Iris pigment epithelial cell (primary cell): ENCODE measurements at regions not wholly inside any gene's neighbourhood (a gene's known extent, or its start where the extent isn't known, plus 50 kb on each side); places are given as distances from the start of the nearest gene placed in this dataset.
"Not testable (repeated sequence)": the region's sequence is repeated elsewhere in the genome, so short reads cannot be mapped to it uniquely, and the experiment has no call there.

Experiments
- DNase-seq: peaks from one replicate; pipeline ENCODE4 v3.0.0-alpha.2; 2011; ENCODE audit warnings: low read depth

DNA sequence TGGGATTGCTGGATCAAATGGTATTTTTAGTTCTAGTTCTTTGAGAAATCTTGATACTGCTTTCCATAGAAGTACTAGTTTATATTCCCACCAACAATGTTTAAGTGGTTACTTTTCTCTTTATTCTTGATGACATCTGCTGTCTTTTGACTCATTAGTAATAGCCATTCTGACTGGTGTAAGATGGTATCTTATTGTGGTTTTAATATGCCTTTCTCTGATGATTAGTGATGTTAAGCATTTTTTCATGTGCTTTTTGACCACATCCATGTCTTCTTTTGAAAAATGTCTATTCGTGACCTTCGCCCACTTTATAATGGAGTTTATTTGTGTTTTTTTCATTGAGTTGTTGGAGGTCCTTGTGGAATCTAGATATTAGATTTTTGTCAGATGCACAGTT, 865.7 kb downstream of the SLC6A15 start:
- peak; percentile 29 for DNase-seq

GRCh38 chr12:84043355-84043754, 869.2 kb downstream of the SLC6A15 start:
- no peak for DNase-seq

DNA sequence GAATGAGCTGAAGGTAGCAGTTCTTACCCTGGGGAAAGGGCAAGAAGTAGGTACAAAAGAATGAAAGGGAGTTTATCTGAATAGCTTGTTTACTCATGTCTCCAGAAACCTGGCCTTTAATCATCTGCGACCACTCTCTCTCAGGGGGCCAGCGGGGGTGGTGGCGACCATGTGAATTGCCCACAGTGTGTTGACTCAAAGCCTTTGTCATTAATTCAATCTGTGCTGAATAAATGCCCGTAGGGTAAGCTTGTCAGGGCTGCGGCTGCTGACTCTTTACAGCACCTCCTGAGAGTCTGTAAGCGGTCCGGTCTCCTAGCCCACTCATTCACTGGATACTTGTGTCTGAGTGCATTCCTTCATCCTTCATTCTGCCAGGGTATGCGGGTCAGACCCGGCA, 874.4 kb downstream of the SLC6A15 start:
- DNase-seq, result no peak

DNA sequence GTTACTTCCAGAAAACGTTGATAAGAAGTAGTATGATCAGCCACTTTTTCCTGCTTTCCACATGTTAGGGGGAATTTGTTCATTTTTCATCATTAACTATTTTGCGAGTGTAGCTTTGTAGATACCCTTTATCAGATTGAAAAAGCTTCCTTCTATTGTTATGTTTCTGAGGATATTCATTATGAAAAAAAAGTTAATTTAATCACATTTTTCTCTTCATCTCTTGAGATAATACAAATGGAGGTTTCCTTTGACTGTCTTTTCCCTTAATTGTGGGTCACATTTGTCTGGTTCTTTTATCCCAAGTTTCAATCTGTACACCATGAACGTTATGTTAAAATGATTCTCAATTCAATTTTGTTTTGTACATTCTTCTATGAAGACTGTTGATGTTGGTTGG, 875.7 kb downstream of the SLC6A15 start:
- no peak for DNase-seq

GRCh38 chr12:84035766-84036165, 876.8 kb downstream of the SLC6A15 start:
- no peak for DNase-seq

DNA sequence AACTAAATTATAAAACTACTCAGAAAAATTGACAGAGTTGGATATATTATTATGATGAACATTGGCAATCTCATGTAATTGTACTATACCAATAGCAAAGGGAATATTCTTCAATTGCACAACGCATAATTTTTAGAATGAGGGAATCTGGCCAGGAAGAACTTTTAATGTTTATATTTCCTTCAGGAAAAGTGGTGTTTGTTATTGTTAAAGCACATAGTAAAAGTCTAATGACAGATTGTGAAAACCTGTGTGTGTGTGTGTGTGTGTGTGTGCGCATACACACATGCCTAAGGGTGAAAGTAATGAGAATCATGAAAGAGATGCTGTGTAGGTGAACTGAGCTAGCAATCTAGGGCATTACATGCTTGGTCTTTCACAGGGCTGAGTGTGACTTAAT, 877.7 kb downstream of the SLC6A15 start:
- DNase-seq, result no peak

GRCh38 chr12:84033162-84033561, 879.4 kb downstream of the SLC6A15 start:
- no peak for DNase-seq

DNA sequence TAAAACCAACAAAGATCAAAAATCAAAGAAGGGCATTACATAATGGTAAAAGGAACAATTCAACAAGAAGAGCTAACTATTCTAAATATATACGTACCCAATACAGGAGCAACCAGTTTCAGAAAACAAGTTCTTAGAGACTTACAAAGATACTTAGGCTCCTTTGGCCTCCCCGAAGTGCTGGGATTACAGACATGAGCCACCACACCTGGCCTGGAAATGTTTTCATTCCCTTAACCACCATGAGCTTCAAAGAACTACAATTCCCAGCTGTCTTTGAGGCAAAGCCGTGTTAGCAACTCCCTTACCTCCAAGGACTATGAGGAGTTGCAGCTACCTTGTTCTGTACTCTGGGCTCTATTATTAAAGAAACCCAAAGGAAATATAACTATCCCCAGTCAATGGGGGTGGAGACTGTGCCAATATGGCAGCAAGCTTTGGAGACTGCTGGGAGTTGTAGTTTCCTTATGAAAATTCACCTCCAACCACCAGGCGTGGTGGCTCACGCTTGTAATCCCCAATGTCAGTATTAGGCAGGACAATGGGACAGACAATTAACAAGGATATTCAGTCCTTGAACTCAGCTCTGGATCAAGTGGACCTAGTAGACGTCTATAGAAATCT, 893.9 kb downstream of the SLC6A15 start:
- not testable (repeated sequence) for DNase-seq

DNA sequence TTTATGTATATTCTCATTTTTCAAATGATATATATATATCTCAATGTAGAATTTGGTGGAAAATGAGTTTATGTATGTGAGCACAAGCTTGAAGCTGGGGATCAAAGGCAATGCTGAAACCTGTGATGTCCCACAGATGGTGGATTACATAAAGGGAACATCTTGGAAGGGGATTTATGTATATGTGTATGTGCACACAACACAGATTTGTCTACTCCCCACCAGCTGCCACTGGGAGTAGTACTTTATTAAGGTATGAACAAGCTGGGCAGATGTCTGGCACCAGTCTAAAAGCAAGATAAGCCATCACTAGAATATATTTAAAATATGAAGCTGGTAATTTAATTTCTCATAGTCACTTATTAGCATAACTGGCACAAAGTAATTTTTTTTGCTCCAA, 895.6 kb downstream of the SLC6A15 start:
- no peak for DNase-seq

GRCh38 chr12:83997423-83997822, 915.2 kb downstream of the SLC6A15 start:
- no peak for DNase-seq

- peak; percentile 7 for DNase-seq
Observed at GRCh38 chr12:83996671-83997070, 915.9 kb downstream of the SLC6A15 start.

- DNase-seq, result no peak
Observed at GRCh38 chr12:83985084-83985483, 927.5 kb downstream of the SLC6A15 start.

- DNase-seq, result no peak
Observed at GRCh38 chr12:83980398-83980797, 932.2 kb downstream of the SLC6A15 start.

- no peak for DNase-seq
Observed at GRCh38 chr12:83979785-83980184, 932.8 kb downstream of the SLC6A15 start.

- peak; percentile 16 for DNase-seq
Observed at GRCh38 chr12:83971781-83972180, 940.8 kb downstream of the SLC6A15 start.

DNA sequence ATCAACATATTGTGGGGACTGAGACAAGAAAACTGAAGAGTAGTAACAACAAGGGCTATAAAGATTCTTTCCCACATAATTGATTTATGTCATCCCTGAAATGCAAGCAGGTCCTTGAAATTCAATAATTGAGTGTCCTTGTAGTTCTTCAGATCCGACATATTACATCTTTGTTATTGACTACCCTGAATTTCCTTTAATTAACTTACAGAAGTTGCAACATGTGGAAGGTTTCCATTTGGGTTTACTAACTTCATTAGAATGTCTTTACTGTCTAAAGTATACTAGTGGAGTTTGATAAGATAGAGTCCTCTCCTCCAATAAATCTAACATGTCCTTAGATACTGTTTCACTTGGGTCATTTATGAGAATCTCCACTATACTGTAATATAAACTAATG, 951.8 kb downstream of the SLC6A15 start:
- no peak for DNase-seq

GRCh38 chr12:83958997-83959396, 953.6 kb downstream of the SLC6A15 start:
- peak; percentile 37 for DNase-seq

- DNase-seq, result peak; percentile 10
Observed at GRCh38 chr12:83954956-83955601, 957.5 kb downstream of the SLC6A15 start.

GRCh38 chr12:83954071-83954789, 958.4 kb downstream of the SLC6A15 start:
- DNase-seq, result no peak

- peak; percentile 77 for DNase-seq
Observed at GRCh38 chr12:83945871-83946270, 966.7 kb downstream of the SLC6A15 start.

GRCh38 chr12:83939718-83940117, 972.9 kb downstream of the SLC6A15 start:
- DNase-seq, result no peak

DNA sequence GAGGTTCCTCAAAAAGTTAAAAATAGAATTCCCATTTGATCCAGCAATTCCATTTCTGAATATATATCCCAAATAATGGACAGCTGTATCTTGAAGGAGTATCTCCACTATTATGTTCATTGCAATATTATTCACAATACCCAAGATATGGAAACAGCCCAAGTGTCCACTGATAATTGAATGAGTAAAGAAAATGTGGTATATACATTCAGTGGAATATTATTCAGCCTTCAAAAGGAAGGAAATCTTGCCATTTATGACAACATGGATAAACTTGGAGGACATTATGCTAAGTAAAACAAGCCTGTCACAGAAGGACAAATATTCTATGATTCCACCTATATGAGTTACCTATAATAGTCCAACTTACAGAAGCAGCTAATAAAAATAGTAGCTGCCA, 979.0 kb downstream of the SLC6A15 start:
- DNase-seq, result no peak

GRCh38 chr12:83932011-83932410, 980.6 kb downstream of the SLC6A15 start:
- no peak for DNase-seq
